T47D (cell line): ENCODE measurements at regions not wholly inside any gene's neighbourhood (a gene's known extent, or its start where the extent isn't known, plus 50 kb on each side); places are given as distances from the start of the nearest gene placed in this dataset.
A peak's percentile ranks its signal among the peaks of the same experiment; 100 is the strongest.
"Not testable (repeated sequence)": the region's sequence is repeated elsewhere in the genome, so short reads cannot be mapped to it uniquely, and the experiment has no call there.

Experiments used
- DNase-seq, 2 experiments: peaks; one replicate each; pipeline versions ENCODE4 v3.0.0 to v3.0.0-alpha.2; 2011 to 2012; ENCODE audit warnings: low read depth in 1 of 2, low spot score in 1 of 2
- JUND ChIP-seq: IDR thresholded peaks from 2 replicates; pipeline ENCODE4 v1.6.1; 2012; ENCODE audit warnings: low read depth
- in situ Hi-C: cut with HindIII; loops from 2 replicates; pipeline ENCODE4 v1.10.0; 2016; ENCODE audit warnings: low sequenced_read_pairs, low pct_unique_long_range_greater_than_20kb

DNA sequence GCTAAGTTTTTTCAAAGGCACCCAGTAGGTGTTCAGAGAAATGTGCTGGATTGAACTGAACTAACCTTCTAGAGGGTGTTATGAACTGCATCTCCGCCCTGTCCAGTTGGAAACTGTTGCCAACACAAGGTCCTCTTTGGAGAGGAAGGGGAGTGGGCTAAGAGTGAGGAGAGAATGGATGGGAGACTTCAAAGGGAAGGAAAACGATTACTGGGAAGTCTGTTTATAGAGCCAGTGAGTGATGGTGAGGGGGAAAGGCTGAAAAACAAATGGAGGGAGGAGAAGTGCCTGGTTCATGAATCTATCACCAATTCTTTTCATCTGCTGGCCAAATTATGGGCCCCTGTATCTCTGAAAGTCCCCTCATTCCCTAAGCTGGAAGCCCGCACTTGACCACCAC is 86.0 kb upstream of the TBX5 start:
- no peak for TF ChIP-seq JUND
- in situ Hi-C loops: no loop called here
- no peak for DNase-seq

- in situ Hi-C loops, DNase-seq: not testable (repeated sequence)
These were observed 79.0 kb upstream of the TBX5 start for GRCh38 chr12:114484822-114485459.

DNA sequence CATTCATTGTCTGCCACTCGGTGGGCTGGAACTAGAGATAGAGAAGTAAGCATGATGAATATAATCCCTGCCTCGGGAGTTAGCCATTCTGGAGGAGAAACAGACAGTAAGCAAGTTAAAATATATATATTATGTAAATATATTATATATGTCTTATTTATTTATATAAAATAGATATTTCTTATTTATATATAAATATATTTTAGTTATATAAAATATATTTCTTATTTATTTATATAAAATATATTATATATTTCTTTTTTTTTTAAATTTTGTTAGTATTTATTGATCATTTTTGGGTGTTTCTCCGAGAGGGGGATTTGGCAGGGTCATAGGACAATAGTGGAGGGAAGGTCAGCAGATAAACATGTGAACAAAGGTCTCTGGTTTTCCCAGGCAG is 78.1 kb upstream of the TBX5 start:
- in situ Hi-C loops: no loop called here
- TF ChIP-seq JUND: no peak
- DNase-seq: no peak

- no peak for DNase-seq
- in situ Hi-C loops: no loop called here
- no peak for TF ChIP-seq JUND
These were observed 75.2 kb upstream of the TBX5 start for GRCh38 chr12:114481200-114481535.

DNA sequence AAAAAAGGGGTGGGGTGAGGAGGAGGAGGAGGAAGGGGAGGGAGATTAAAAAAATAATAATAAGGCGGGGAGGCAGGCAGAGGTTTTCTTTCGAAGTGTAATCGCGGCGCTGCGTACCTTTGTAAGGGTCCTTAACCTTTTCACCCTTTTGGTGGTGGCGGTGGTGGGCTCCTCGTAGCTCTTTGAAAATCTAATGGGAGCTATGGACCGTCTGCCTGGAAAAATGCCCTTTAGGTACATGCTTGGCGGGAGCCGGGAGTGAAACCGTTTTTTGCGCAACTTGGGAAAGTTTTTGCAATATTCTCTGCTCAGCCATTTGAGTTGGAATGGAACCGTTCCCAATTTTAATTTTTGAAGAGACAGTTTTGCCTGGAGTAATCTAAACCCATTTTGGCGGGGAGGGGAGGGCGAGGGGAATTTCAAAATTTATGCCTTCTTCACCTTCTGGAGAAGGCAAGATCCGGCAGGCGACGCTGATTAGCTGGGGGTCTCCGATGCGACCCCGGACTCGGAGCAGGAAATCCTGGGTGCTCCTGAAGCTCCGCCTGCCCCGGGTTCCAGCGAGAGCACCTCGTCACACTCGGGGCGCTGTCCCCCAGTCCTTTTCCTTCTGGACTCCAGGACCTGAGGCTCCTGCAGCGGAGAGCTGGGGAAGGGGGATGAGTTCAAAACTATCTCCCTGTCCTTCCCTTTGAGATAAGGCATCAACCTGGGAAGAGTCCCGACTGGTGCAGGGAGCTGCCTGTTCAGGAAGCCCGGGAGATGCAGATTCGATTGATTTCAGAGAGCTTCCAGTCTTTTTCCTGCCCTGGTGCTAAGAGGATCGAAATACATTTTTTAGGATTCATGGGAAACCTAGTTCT is 74.6 kb upstream of the TBX5 start:
- no peak for TF ChIP-seq JUND
- in situ Hi-C loops: no loop called here
- no peak for DNase-seq

DNA sequence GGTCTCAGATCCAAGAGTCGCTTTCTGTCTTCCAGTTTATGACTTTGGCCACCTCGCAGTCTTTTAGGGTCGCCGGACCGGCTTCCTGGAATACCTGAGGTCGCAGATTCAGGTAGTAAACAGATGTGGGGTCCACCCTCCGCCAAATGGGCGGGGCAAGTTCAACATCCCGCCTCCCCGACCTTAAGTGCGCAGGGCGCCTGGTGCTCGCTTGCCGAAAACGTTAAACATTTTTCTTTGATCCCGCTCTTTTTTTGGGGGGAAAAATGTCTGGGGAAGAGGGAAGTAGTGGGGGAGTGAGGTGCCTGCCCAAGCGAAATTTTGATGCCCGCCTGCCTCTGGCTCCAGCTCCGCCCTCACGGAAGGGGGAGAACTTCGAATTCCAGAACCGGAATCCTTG is 73.9 kb upstream of the TBX5 start:
- TF ChIP-seq JUND: no peak
- in situ Hi-C loops: no loop called here
- no peak for DNase-seq

GRCh38 chr12:114478865-114479264 is 72.9 kb upstream of the TBX5 start:
- in situ Hi-C loops: no loop called here
- TF ChIP-seq JUND: no peak
- DNase-seq: no peak

DNA sequence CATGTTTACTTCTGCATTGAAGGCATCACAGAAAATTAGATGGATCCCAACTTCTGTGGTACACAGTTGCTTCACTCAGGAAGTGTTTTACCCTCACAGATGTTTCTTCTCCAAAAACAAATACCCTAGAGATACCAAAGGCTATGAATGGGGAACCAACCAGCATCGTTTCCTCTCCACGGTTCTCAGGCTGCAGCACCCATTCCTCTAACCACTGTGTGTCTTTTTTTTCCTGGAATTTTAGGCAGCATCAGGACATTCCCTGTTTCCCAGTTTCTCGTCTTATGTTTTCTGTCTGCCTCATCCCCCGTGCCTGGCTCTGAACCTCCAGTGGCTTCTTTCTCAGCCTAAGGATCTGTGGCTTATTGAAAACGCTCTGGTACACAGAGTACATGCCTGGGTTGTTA is 72.0 kb upstream of the TBX5 start:
- TF ChIP-seq JUND: no peak
- in situ Hi-C loops: no loop called here
- no peak for DNase-seq

DNA sequence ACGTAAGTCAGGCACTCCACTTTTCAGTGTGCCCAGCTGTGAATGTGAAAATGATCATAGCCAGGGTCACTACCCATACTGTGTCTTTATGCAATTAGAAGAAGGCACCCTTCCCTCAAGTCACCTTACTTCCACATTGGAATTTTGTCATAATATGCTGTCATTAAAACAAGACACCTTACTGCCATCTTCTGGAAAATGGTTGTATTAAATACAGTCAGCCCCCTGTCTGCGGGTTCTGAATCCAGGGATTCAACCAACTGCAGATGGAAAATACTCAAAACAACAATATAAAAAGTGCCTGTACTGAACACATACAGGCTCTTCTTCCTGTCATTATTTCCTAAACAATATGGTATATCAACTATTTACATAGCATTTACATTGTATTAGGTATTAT is 70.2 kb upstream of the TBX5 start:
- TF ChIP-seq JUND: no peak
- in situ Hi-C loops: no loop called here
- peak in 1 of 2 experiments; percentile 70 for DNase-seq

DNA sequence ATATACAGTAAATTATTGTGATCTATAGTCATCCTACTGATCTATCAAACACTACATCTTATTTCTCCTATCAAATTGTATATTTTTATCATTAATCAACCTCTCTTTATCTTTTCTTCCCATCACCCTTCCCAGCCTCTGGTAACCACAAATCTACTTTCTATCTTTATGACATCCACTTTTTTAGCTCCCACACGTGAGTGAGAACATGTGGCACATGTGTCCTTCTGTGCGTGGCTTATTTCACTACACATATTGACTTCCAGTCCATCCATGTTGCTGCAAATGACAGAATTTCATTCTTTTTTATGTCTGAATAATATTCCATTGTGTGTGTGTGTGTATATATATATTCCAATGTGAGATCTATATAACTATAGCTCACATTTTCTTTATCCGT is 67.8 kb upstream of the TBX5 start:
- in situ Hi-C loops: no loop called here
- TF ChIP-seq JUND: no peak
- no peak for DNase-seq

DNA sequence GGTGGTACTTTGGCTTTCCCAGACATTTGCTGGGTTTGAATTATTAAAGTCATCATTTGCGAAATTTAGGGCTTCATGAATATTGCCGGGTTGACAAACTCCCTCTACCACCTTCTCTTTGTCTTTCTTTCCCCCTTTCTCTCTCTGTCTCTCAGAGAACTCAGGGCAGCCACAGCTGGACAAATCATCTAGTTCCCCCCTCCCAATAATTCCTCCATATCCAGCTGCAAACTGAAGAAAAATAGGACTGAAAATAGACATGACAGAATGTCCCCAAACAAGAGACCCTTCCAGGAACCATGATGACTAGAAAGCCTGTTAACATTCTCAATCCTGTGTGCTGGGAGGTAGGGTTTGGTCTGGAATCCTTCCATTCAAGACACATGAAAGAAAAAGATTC is 67.1 kb upstream of the TBX5 start:
- no peak for DNase-seq
- in situ Hi-C loops: no loop called here
- TF ChIP-seq JUND: no peak

GRCh38 chr12:114457620-114458019 is 51.7 kb upstream of the TBX5 start:
- no peak for DNase-seq
- in situ Hi-C loops: no loop called here
- no peak for TF ChIP-seq JUND
